ENCODE measurements at regions not wholly inside any gene's neighbourhood (a gene's known extent, or its start where the extent isn't known, plus 50 kb on each side); places are given as distances from the start of the nearest gene placed in this dataset.
A peak's percentile ranks its signal among the peaks of the same experiment; 100 is the strongest.
"Not testable (repeated sequence)": the region's sequence is repeated elsewhere in the genome, so short reads cannot be mapped to it uniquely, and the experiment has no call there.

- Mint-ChIP-seq H3K9me3 (no peaks in the 10 kb centered on the region), H3K27ac (no peak overlapping the region), H3K27me3 (peaks cover 4% of the 10 kb centered on the region), H3K4me1 (no peaks in the 10 kb centered on the region), H3K4me3 (no peak overlapping the region), H3K36me3 (no peaks in the 10 kb centered on the region)
- no peak for ATAC-seq
Measured at GRCh38 chr2:63741884-63742579, 99.7 kb upstream of the UGP2 start.

GRCh38 chr2:63742580-63742976 lies 99.1 kb upstream of the UGP2 start:
- Mint-ChIP-seq H3K27me3 (peaks cover 9% of the 10 kb centered on the region), H3K4me3 (no peak overlapping the region), H3K27ac (no peak overlapping the region), H3K4me1 (no peaks in the 10 kb centered on the region), H3K9me3 (no peaks in the 10 kb centered on the region), H3K36me3 (no peaks in the 10 kb centered on the region)
- ATAC-seq: no peak

- Mint-ChIP-seq H3K4me1 (no peaks in the 10 kb centered on the region), H3K36me3 (no peaks in the 10 kb centered on the region), H3K4me3 (no peak overlapping the region), H3K9me3 (no peaks in the 10 kb centered on the region), H3K27ac (no peak overlapping the region), H3K27me3 (peaks cover 9% of the 10 kb centered on the region)
- no peak for ATAC-seq
Measured at GRCh38 chr2:63743170-63743981, 98.3 kb upstream of the UGP2 start.

GRCh38 chr2:63743982-63744966 lies 97.4 kb upstream of the UGP2 start:
- H3K9me3 Mint-ChIP-seq: peaks cover 3% of the 10 kb centered on the region
- peaks cover 9% of the 10 kb centered on the region for H3K27me3 Mint-ChIP-seq
- ATAC-seq: no peak
- H3K4me3 Mint-ChIP-seq: no peak overlapping the region
- H3K4me1 Mint-ChIP-seq: no peaks in the 10 kb centered on the region
- no peak overlapping the region for H3K27ac Mint-ChIP-seq
- no peaks in the 10 kb centered on the region for H3K36me3 Mint-ChIP-seq

- H3K36me3 Mint-ChIP-seq, H3K4me1 Mint-ChIP-seq, ATAC-seq, H3K27ac Mint-ChIP-seq, H3K9me3 Mint-ChIP-seq, H3K4me3 Mint-ChIP-seq: not testable (repeated sequence)
- peaks cover 19% of the 10 kb centered on the region for H3K27me3 Mint-ChIP-seq
Measured at GRCh38 chr2:63746548-63746947, 95.1 kb upstream of the UGP2 start.

GRCh38 chr2:63751901-63752300 lies 89.8 kb upstream of the UGP2 start:
- no peaks in the 10 kb centered on the region for H3K36me3 Mint-ChIP-seq
- no peak overlapping the region for H3K4me3 Mint-ChIP-seq
- H3K4me1 Mint-ChIP-seq: no peaks in the 10 kb centered on the region
- H3K9me3 Mint-ChIP-seq: peaks cover 3% of the 10 kb centered on the region
- no peak for ATAC-seq
- peaks cover 27% of the 10 kb centered on the region for H3K27me3 Mint-ChIP-seq
- no peak overlapping the region for H3K27ac Mint-ChIP-seq

- no peak for ATAC-seq
- H3K4me1 Mint-ChIP-seq: no peaks in the 10 kb centered on the region
Measured at GRCh38 chr2:63755216-63755615, 86.5 kb upstream of the UGP2 start.

GRCh38 chr2:63755965-63756364 lies 85.7 kb upstream of the UGP2 start:
- H3K27me3 Mint-ChIP-seq: peaks cover 29% of the 10 kb centered on the region
- no peaks in the 10 kb centered on the region for H3K36me3 Mint-ChIP-seq
- no peaks in the 10 kb centered on the region for H3K9me3 Mint-ChIP-seq
- H3K4me3 Mint-ChIP-seq: no peak overlapping the region
- no peak for ATAC-seq
- H3K27ac Mint-ChIP-seq: no peak overlapping the region
- no peaks in the 10 kb centered on the region for H3K4me1 Mint-ChIP-seq

More at GRCh38 chr2:63755216-63755615, 86.5 kb upstream of the UGP2 start:
- no peak overlapping the region for H3K4me3 Mint-ChIP-seq
- H3K27me3 Mint-ChIP-seq: peaks cover 24% of the 10 kb centered on the region
- no peaks in the 10 kb centered on the region for H3K9me3 Mint-ChIP-seq
- H3K36me3 Mint-ChIP-seq: no peaks in the 10 kb centered on the region
- no peak overlapping the region for H3K27ac Mint-ChIP-seq

GRCh38 chr2:63763391-63763941 lies 78.2 kb upstream of the UGP2 start:
- no peak overlapping the region for H3K27ac Mint-ChIP-seq
- H3K27me3 Mint-ChIP-seq: peaks cover 22% of the 10 kb centered on the region
- H3K4me1 Mint-ChIP-seq: no peaks in the 10 kb centered on the region
- H3K4me3 Mint-ChIP-seq: no peak overlapping the region
- no peaks in the 10 kb centered on the region for H3K36me3 Mint-ChIP-seq
- H3K9me3 Mint-ChIP-seq: peaks cover 3% of the 10 kb centered on the region
- ATAC-seq: no peak

- peaks cover 16% of the 10 kb centered on the region for H3K27me3 Mint-ChIP-seq
- no peak for ATAC-seq
- no peaks in the 10 kb centered on the region for H3K36me3 Mint-ChIP-seq
- H3K27ac Mint-ChIP-seq: no peak overlapping the region
- H3K4me1 Mint-ChIP-seq: no peaks in the 10 kb centered on the region
- no peak overlapping the region for H3K4me3 Mint-ChIP-seq
- peaks cover 3% of the 10 kb centered on the region for H3K9me3 Mint-ChIP-seq
Measured at GRCh38 chr2:63764630-63765029, 77.1 kb upstream of the UGP2 start.

- Mint-ChIP-seq H3K36me3 (no peaks in the 10 kb centered on the region), H3K9me3 (peaks cover 3% of the 10 kb centered on the region), H3K27ac (no peak overlapping the region), H3K4me3 (no peak overlapping the region), H3K4me1 (no peaks in the 10 kb centered on the region), H3K27me3 (peaks cover 11% of the 10 kb centered on the region)
- peak; percentile 34 for ATAC-seq
Measured at GRCh38 chr2:63765117-63765516, 76.6 kb upstream of the UGP2 start.

- peaks cover 6% of the 10 kb centered on the region for H3K9me3 Mint-ChIP-seq
- ATAC-seq: no peak
- no peaks in the 10 kb centered on the region for H3K4me1 Mint-ChIP-seq
- no peak overlapping the region for H3K4me3 Mint-ChIP-seq
- no peaks in the 10 kb centered on the region for H3K27me3 Mint-ChIP-seq
- H3K27ac Mint-ChIP-seq: no peak overlapping the region
- no peaks in the 10 kb centered on the region for H3K36me3 Mint-ChIP-seq
Measured at GRCh38 chr2:63767307-63767706, 74.4 kb upstream of the UGP2 start.

GRCh38 chr2:63768051-63768450 lies 73.6 kb upstream of the UGP2 start:
- H3K9me3 Mint-ChIP-seq: peaks cover 6% of the 10 kb centered on the region
- ATAC-seq: no peak
- no peaks in the 10 kb centered on the region for H3K36me3 Mint-ChIP-seq
- H3K4me1 Mint-ChIP-seq: no peaks in the 10 kb centered on the region
- H3K27me3 Mint-ChIP-seq: no peaks in the 10 kb centered on the region
- no peak overlapping the region for H3K4me3 Mint-ChIP-seq
- H3K27ac Mint-ChIP-seq: no peak overlapping the region

GRCh38 chr2:63769915-63770314 lies 71.8 kb upstream of the UGP2 start:
- no peak for ATAC-seq
- Mint-ChIP-seq H3K27ac (no peak overlapping the region), H3K4me3 (no peak overlapping the region), H3K27me3 (no peaks in the 10 kb centered on the region), H3K4me1 (no peaks in the 10 kb centered on the region), H3K36me3 (no peaks in the 10 kb centered on the region), H3K9me3 (peaks cover 6% of the 10 kb centered on the region)

- peaks cover 5% of the 10 kb centered on the region for H3K9me3 Mint-ChIP-seq
- no peak overlapping the region for H3K27ac Mint-ChIP-seq
Measured at GRCh38 chr2:63772061-63772460, 69.6 kb upstream of the UGP2 start.

More at GRCh38 chr2:63772061-63772460, 69.6 kb upstream of the UGP2 start:
- no peaks in the 10 kb centered on the region for H3K4me1 Mint-ChIP-seq
- H3K27me3 Mint-ChIP-seq: peaks cover 13% of the 10 kb centered on the region
- H3K4me3 Mint-ChIP-seq: no peak overlapping the region
- no peaks in the 10 kb centered on the region for H3K36me3 Mint-ChIP-seq
- ATAC-seq: no peak

Measured in stimulated activated memory B cell treated with anti-CD40 and anti-IgM and Interleukin-4, amounts not matched to agents 10 μg/mL and 1 μg/mL and 100 μg/mL, for 72 hours (primary cell).